T-cell (primary cell): ENCODE measurements at regions not wholly inside any gene's neighbourhood (a gene's known extent, or its start where the extent isn't known, plus 50 kb on each side); places are given as distances from the start of the nearest gene placed in this dataset.

ENCODE experiments used
- ATAC-seq, 4 experiments: fragments of 200-7000 bp in 3 of 4; fragments of 150-1000 bp in 1 of 4; cut with Tn5 transposase; replicated peaks in 1 of 4; 1 replicate in 3 of 4; 2 replicates in 1 of 4; pipeline ENCODE4 v1.10.0; 2021; ENCODE audit warnings: moderate library complexity in 3 of 4, mild to moderate bottlenecking in 2 of 4, moderate number of reproducible peaks in 1 of 4
- CTCF ChIA-PET, 2 donors: fragments of 300-600 bp; sonication (Branson Sonifier 250); formaldehyde crosslinking; loops; one replicate each; lab custom pipeline; 2022; ENCODE audit warnings: antibody characterized with exemption in 2 of 2; lab: Charles Lee
- POLR2A ChIA-PET, 2 donors: fragments of 300-600 bp; sonication (Branson Sonifier 250); formaldehyde crosslinking; loops; one replicate each; lab custom pipeline; 2022; ENCODE audit warnings: antibody characterized with exemption in 2 of 2; lab: Charles Lee
- DNase-seq, 35 experiments: peaks; one replicate each; pipeline versions ENCODE4 v3.0.0 to v3.0.0-alpha.2; 2013 to 2023
- H3K27ac ChIP-seq: one replicate; pipeline ENCODE4 v1.5.1; 2013; ENCODE audit warnings: low read length
- H3K27me3 ChIP-seq, 2 experiments: replicated peaks in 1 of 2; 1 replicate in 1 of 2; 2 replicates in 1 of 2; pipeline versions ENCODE4 v1.6.1 to v1.7.0; 2013; ENCODE audit warnings: low read length in 1 of 2, mixed read lengths in 1 of 2; ENCODE audit not compliant: control insufficient read depth in 2 of 2, insufficient read depth in 2 of 2; ENCODE audit errors: extremely low read depth in 1 of 2
- H3K36me3 ChIP-seq, 2 donors: 1 replicate in 1 of 2; 2 replicates in 1 of 2; pipeline versions ENCODE4 v1.6.1 to v1.7.0; 2013; ENCODE audit warnings: low read length in 1 of 2; ENCODE audit not compliant: control insufficient read depth in 2 of 2, insufficient read depth in 1 of 2; ENCODE audit errors: extremely low read depth in 1 of 2
- H3K4me1 ChIP-seq, 2 experiments: 1 replicate in 1 of 2; 2 replicates in 1 of 2; pipeline versions ENCODE4 v1.6.1 to v1.7.0; 2013; ENCODE audit warnings: low read length in 2 of 2, mixed read lengths in 1 of 2; ENCODE audit not compliant: insufficient read depth in 2 of 2, control insufficient read depth in 1 of 2; ENCODE audit errors: extremely low read depth in 1 of 2
- H3K4me3 ChIP-seq, 2 donors: 1 replicate in 1 of 2; 2 replicates in 1 of 2; pipeline versions ENCODE4 v1.5.1 to v1.7.0; 2013; ENCODE audit warnings: mild to moderate bottlenecking in 2 of 2, low read length in 1 of 2, moderate library complexity in 1 of 2; ENCODE audit not compliant: control insufficient read depth in 1 of 2; ENCODE audit errors: extremely low read depth in 1 of 2
- H3K9me3 ChIP-seq: 2 replicates; pipeline ENCODE4 v1.7.0; 2013
- H3K27ac Mint-ChIP-seq, 2 donors: one replicate each; pipeline ENCODE4 v1.8.0; 2020 to 2021; ENCODE audit warnings: mild to moderate bottlenecking in 2 of 2, mixed read lengths in 2 of 2
- H3K27me3 Mint-ChIP-seq, 2 donors: one replicate each; pipeline ENCODE4 v1.8.0; 2021 to 2022; ENCODE audit warnings: mixed read lengths in 2 of 2
- H3K36me3 Mint-ChIP-seq: one replicate; pipeline ENCODE4 v1.8.0; 2021; ENCODE audit warnings: mixed read lengths
- H3K4me1 Mint-ChIP-seq, 3 donors: one replicate each; pipeline ENCODE4 v1.8.0; 2020 to 2022; ENCODE audit warnings: mixed read lengths in 3 of 3, mild to moderate bottlenecking in 1 of 3
- H3K4me3 Mint-ChIP-seq, 3 donors: one replicate each; pipeline ENCODE4 v1.8.0; 2020 to 2022; ENCODE audit warnings: mild to moderate bottlenecking in 3 of 3, mixed read lengths in 3 of 3, moderate library complexity in 3 of 3
- H3K9me3 Mint-ChIP-seq, 3 donors: one replicate each; pipeline ENCODE4 v1.8.0; 2020 to 2022; ENCODE audit warnings: mixed read lengths in 3 of 3
- WGBS: methylation state at CpG from one replicate; pipeline ENCODE4 v1.1.5; 2013; ENCODE audit warnings: missing lambda C conversion rate; ENCODE audit not compliant: insufficient coverage; 5-methylcytosine and 5-hydroxymethylcytosine counted together

DNA sequence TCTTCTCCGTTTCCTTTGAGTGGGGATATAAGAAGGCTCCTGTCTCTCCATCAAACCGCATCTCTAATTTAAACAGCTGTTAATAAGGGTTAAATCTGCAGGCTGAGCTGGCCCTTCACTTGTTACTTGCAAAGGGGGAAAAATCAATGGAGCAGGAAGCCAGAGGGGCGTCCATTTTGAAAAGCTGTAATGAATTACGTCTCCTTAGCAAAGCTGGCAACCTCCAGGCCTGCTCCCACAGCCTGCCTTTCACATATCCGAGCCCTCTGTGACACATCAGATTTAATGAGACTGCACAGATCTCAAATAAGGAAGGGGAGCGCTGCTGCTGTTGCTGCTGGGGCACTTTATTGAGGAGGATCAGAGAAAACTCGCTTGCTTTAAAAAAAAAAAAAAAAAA is 320.8 kb downstream of the BLID start:
- DNase-seq (no peak), ATAC-seq (no peak)
- CTCF ChIA-PET = no interaction called here
- POLR2A ChIA-PET = no interaction called here
- Histone ChIP-seq H3K4me1 (no peaks in the 10 kb centered on the region), H3K36me3 (no peaks in the 10 kb centered on the region), H3K27ac (no peak overlapping the region), H3K27me3 (no peaks in the 10 kb centered on the region), H3K4me3 (no peak overlapping the region), H3K9me3 (no peaks in the 10 kb centered on the region)
- no peaks in the 10 kb centered on the region for H3K4me1 Mint-ChIP-seq
- H3K4me3 Mint-ChIP-seq = no peak overlapping the region
- no peak overlapping the region for H3K27ac Mint-ChIP-seq
- no peaks in the 10 kb centered on the region for H3K36me3 Mint-ChIP-seq
- H3K9me3 Mint-ChIP-seq = peaks cover 0 to 14% (median 4%) of the 10 kb centered on the region in 3 donors
- H3K27me3 Mint-ChIP-seq = peaks cover 6 to 11% of the 10 kb centered on the region in 2 donors
- WGBS = no CpG with 5 or more reads among the region's 7 CpGs

- DNase-seq = no peak
- no peaks in the 10 kb centered on the region for H3K4me1 Mint-ChIP-seq
- no peak overlapping the region for H3K4me3 Mint-ChIP-seq
- H3K36me3 Mint-ChIP-seq = no peaks in the 10 kb centered on the region
- H3K9me3 ChIP-seq = no peaks in the 10 kb centered on the region
- CTCF ChIA-PET = no interaction called here
- H3K27me3 Mint-ChIP-seq = peaks cover 7 to 11% of the 10 kb centered on the region in 2 donors
- peaks cover 0 to 13% (median 4%) of the 10 kb centered on the region in 3 donors for H3K9me3 Mint-ChIP-seq
- H3K27ac ChIP-seq = no peak overlapping the region
- no peaks in the 10 kb centered on the region for H3K4me1 ChIP-seq
- H3K27ac Mint-ChIP-seq = no peak overlapping the region
- no peaks in the 10 kb centered on the region for H3K36me3 ChIP-seq
- no peaks in the 10 kb centered on the region for H3K27me3 ChIP-seq
- WGBS = 94% methylated on average over 5 of the region's 22 CpGs
- POLR2A ChIA-PET = no interaction called here
- no peak overlapping the region for H3K4me3 ChIP-seq
- ATAC-seq = no peak
Observed at GRCh38 chr11:121794671-121795141, 321.3 kb downstream of the BLID start.

DNA sequence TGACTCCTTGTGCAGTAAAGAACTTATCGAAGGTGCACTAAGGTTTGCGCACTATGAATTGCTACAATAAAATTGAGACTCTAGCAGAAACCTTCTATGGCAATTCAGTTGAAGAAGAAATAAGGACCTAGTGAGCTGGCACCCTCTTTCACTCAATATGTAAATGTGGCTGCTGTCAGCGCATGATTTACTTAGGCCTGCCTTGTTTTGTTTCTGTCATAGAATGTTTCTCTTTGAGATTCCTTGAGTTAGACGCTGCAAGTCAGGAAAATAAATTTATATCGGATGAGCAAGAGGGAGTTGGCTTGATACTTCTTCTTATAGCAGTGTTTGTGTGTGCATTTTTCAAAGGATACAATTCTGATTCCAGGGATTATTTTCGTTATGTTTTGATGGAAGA is 322.1 kb downstream of the BLID start:
- H3K27me3 Mint-ChIP-seq = peaks cover 7 to 11% of the 10 kb centered on the region in 2 donors
- no peaks in the 10 kb centered on the region for H3K4me1 Mint-ChIP-seq
- H3K36me3 Mint-ChIP-seq = no peaks in the 10 kb centered on the region
- Histone ChIP-seq H3K4me3 (no peak overlapping the region), H3K27ac (no peak overlapping the region), H3K36me3 (no peaks in the 10 kb centered on the region), H3K4me1 (no peaks in the 10 kb centered on the region), H3K27me3 (no peaks in the 10 kb centered on the region), H3K9me3 (no peaks in the 10 kb centered on the region)
- H3K27ac Mint-ChIP-seq = no peak overlapping the region
- no peak for DNase-seq
- CTCF ChIA-PET = interaction anchor here in 1 of 2 donors (0.6 kb wide), 1 partner anchor 169 kb away, joined by 4 read pairs; no protein-coding TSS in a partner anchor
- no peak for ATAC-seq
- no peak overlapping the region for H3K4me3 Mint-ChIP-seq
- peaks cover 0 to 13% (median 4%) of the 10 kb centered on the region in 3 donors for H3K9me3 Mint-ChIP-seq
- POLR2A ChIA-PET = no interaction called here
- 92% methylated on average over 4 of the region's 6 CpGs for WGBS

- Mint-ChIP-seq H3K27me3 (peaks cover 11 to 15% of the 10 kb centered on the region in 2 donors), H3K27ac (no peak overlapping the region), H3K9me3 (peaks cover 0 to 14% (median 1%) of the 10 kb centered on the region in 3 donors), H3K4me3 (no peak overlapping the region), H3K36me3 (no peaks in the 10 kb centered on the region), H3K4me1 (no peaks in the 10 kb centered on the region)
- ChIA-PET POLR2A (no interaction called here), CTCF (no interaction called here)
- DNase-seq = no peak
- no peak overlapping the region for H3K27ac ChIP-seq
- ATAC-seq = no peak
- no peaks in the 10 kb centered on the region for H3K4me1 ChIP-seq
- 80% methylated on average over 2 of the region's 4 CpGs for WGBS
- no peaks in the 10 kb centered on the region for H3K36me3 ChIP-seq
- no peaks in the 10 kb centered on the region for H3K9me3 ChIP-seq
- H3K27me3 ChIP-seq = no peaks in the 10 kb centered on the region
- H3K4me3 ChIP-seq = no peak overlapping the region
Observed at GRCh38 chr11:121793291-121793690, 322.7 kb downstream of the BLID start.

GRCh38 chr11:121792185-121792584 is 323.8 kb downstream of the BLID start:
- ATAC-seq (no peak), DNase-seq (no peak)
- Mint-ChIP-seq H3K36me3 (no peaks in the 10 kb centered on the region), H3K27me3 (peaks cover 14 to 20% of the 10 kb centered on the region in 2 donors), H3K4me1 (no peaks in the 10 kb centered on the region), H3K27ac (no peak overlapping the region), H3K4me3 (no peak overlapping the region), H3K9me3 (peaks cover 0 to 12% (median 3%) of the 10 kb centered on the region in 3 donors)
- 67% methylated on average over 3 of the region's 3 CpGs for WGBS
- CTCF ChIA-PET = interaction anchor here in 1 of 2 donors (0.6 kb wide), 1 partner anchor 90 kb away, joined by 3 read pairs; no protein-coding TSS in a partner anchor
- Histone ChIP-seq H3K4me1 (no peaks in the 10 kb centered on the region), H3K36me3 (no peaks in the 10 kb centered on the region), H3K27ac (no peak overlapping the region), H3K27me3 (no peaks in the 10 kb centered on the region), H3K4me3 (no peak overlapping the region), H3K9me3 (no peaks in the 10 kb centered on the region)
- POLR2A ChIA-PET = no interaction called here

GRCh38 chr11:121790430-121790829 is 325.6 kb downstream of the BLID start:
- CTCF ChIA-PET = no interaction called here
- Mint-ChIP-seq H3K4me1 (no peaks in the 10 kb centered on the region), H3K27ac (no peak overlapping the region), H3K4me3 (no peak overlapping the region), H3K27me3 (peaks cover 14 to 20% of the 10 kb centered on the region in 2 donors), H3K9me3 (peaks cover 3 to 12% (median 9%) of the 10 kb centered on the region in 3 donors), H3K36me3 (no peaks in the 10 kb centered on the region)
- 88% methylated on average over 1 of the region's 2 CpGs for WGBS
- Histone ChIP-seq H3K4me3 (no peak overlapping the region), H3K4me1 (no peaks in the 10 kb centered on the region), H3K27ac (no peak overlapping the region), H3K9me3 (no peaks in the 10 kb centered on the region), H3K36me3 (no peaks in the 10 kb centered on the region), H3K27me3 (no peaks in the 10 kb centered on the region)
- ATAC-seq (no peak), DNase-seq (no peak)
- POLR2A ChIA-PET = no interaction called here

GRCh38 chr11:121780971-121781370 is 328.2 kb upstream of the SORL1-AS1 start:
- Mint-ChIP-seq H3K27me3 (no peaks in the 10 kb centered on the region), H3K36me3 (no peaks in the 10 kb centered on the region), H3K4me3 (no peak overlapping the region), H3K27ac (no peak overlapping the region), H3K4me1 (no peaks in the 10 kb centered on the region), H3K9me3 (peaks cover 1 to 14% (median 4%) of the 10 kb centered on the region in 3 donors)
- CTCF ChIA-PET = no interaction called here
- POLR2A ChIA-PET = no interaction called here
- no peak for ATAC-seq
- Histone ChIP-seq H3K27ac (no peak overlapping the region), H3K4me1 (no peaks in the 10 kb centered on the region), H3K36me3 (no peaks in the 10 kb centered on the region), H3K4me3 (no peak overlapping the region), H3K27me3 (no peaks in the 10 kb centered on the region), H3K9me3 (no peaks in the 10 kb centered on the region)
- no peak for DNase-seq
- WGBS = 66% methylated on average over 2 of the region's 2 CpGs
